H9 (cell line): ENCODE measurements at regions not wholly inside any gene's neighbourhood (a gene's known extent, or its start where the extent isn't known, plus 50 kb on each side); places are given as distances from the start of the nearest gene placed in this dataset.

Source experiments
- DNase-seq: peaks from one replicate; pipeline ENCODE4 v3.0.0-alpha.2; 2017
- H2AFZ ChIP-seq: one replicate; pipeline ENCODE4 v1.6.1; 2013; ENCODE audit warnings: mild to moderate bottlenecking, low read length, control low read depth, moderate library complexity
- H2AK5ac ChIP-seq: 2 replicates; pipeline ENCODE4 v1.6.1; 2013; ENCODE audit warnings: low read length, control low read depth, mixed read lengths; ENCODE audit not compliant: insufficient read length
- H2BK120ac ChIP-seq: one replicate; pipeline ENCODE4 v1.6.1; 2013; ENCODE audit warnings: low read depth, mild to moderate bottlenecking, low read length, control low read depth, inconsistent platforms; ENCODE audit not compliant: poor library complexity, severe bottlenecking
- H2BK12ac ChIP-seq: 2 replicates; pipeline ENCODE4 v1.6.1; 2013; ENCODE audit warnings: low read length, control low read depth, mixed read lengths, low read depth; ENCODE audit not compliant: insufficient read length
- H2BK15ac ChIP-seq: 2 replicates; pipeline ENCODE4 v1.6.1; 2013; ENCODE audit warnings: low read depth, low read length, control low read depth
- H2BK20ac ChIP-seq: one replicate; pipeline ENCODE4 v1.6.1; 2013; ENCODE audit warnings: low read depth, mild to moderate bottlenecking, low read length, control low read depth, inconsistent platforms; ENCODE audit not compliant: poor library complexity, severe bottlenecking
- H2BK5ac ChIP-seq: 2 replicates; pipeline ENCODE4 v1.6.1; 2013; ENCODE audit warnings: low read length, control low read depth, mixed read lengths; ENCODE audit not compliant: insufficient read length
- H3K14ac ChIP-seq: 2 replicates; pipeline ENCODE4 v1.6.1; 2013; ENCODE audit warnings: low read length, control low read depth; ENCODE audit not compliant: insufficient read depth
- H3K18ac ChIP-seq: 2 replicates; pipeline ENCODE4 v1.6.1; 2013; ENCODE audit warnings: low read depth, mild to moderate bottlenecking, mixed read lengths, low read length, control low read depth; ENCODE audit not compliant: insufficient read length
- H3K23ac ChIP-seq: 2 replicates; pipeline ENCODE4 v1.6.1; 2013; ENCODE audit warnings: low read length, control low read depth, mixed read lengths, low read depth; ENCODE audit not compliant: insufficient read length
- H3K23me2 ChIP-seq: 2 replicates; pipeline ENCODE4 v1.6.1; 2013; ENCODE audit warnings: low read depth, mild to moderate bottlenecking, mixed read lengths, low read length, control low read depth; ENCODE audit not compliant: insufficient read length, poor library complexity, severe bottlenecking
- H3K27ac ChIP-seq: 2 replicates; pipeline ENCODE4 v1.5.1; 2013; ENCODE audit warnings: low read length, control low read depth, mixed read lengths, low read depth; ENCODE audit not compliant: insufficient read length
- H3K27me3 ChIP-seq: 2 replicates; pipeline ENCODE4 v1.6.1; 2013; ENCODE audit warnings: low read length, control low read depth, inconsistent platforms; ENCODE audit not compliant: insufficient read depth
- H3K4ac ChIP-seq: 2 replicates; pipeline ENCODE4 v1.6.1; 2013; ENCODE audit warnings: low read depth, mild to moderate bottlenecking, control low read depth, inconsistent platforms, low read length, moderate library complexity
- H3K4me1 ChIP-seq: 2 replicates; pipeline ENCODE4 v1.6.1; 2013; ENCODE audit warnings: low read length, control low read depth, inconsistent platforms; ENCODE audit not compliant: insufficient read depth
- H3K4me2 ChIP-seq: 2 replicates; pipeline ENCODE4 v1.6.1; 2013; ENCODE audit warnings: low read length, control low read depth, mixed read lengths; ENCODE audit not compliant: insufficient read length, insufficient read depth
- H3K56ac ChIP-seq: 2 replicates; pipeline ENCODE4 v1.6.1; 2013; ENCODE audit warnings: low read depth, mild to moderate bottlenecking, mixed read lengths, low read length, control low read depth; ENCODE audit not compliant: insufficient read length
- H3K79me1 ChIP-seq: 2 replicates; pipeline ENCODE4 v1.6.1; 2013; ENCODE audit warnings: low read depth, mild to moderate bottlenecking, moderate library complexity, low read length, control low read depth, inconsistent platforms; ENCODE audit not compliant: insufficient read depth, poor library complexity, severe bottlenecking
- H3K79me2 ChIP-seq: 2 replicates; pipeline ENCODE4 v1.6.1; 2013; ENCODE audit warnings: low read length, control low read depth, inconsistent platforms; ENCODE audit not compliant: insufficient read depth
- H3K9ac ChIP-seq: 2 replicates; pipeline ENCODE4 v1.6.1; 2013; ENCODE audit warnings: low read length, control low read depth, mixed read lengths; ENCODE audit not compliant: insufficient read length; ENCODE audit errors: extremely low read depth
- H3K9me3 ChIP-seq: one replicate; pipeline ENCODE4 v1.6.1; 2013; ENCODE audit warnings: low read depth, low read length, inconsistent platforms; ENCODE audit not compliant: control insufficient read depth
- H3T11ph ChIP-seq: one replicate; pipeline ENCODE4 v1.6.1; 2013; ENCODE audit warnings: mild to moderate bottlenecking, low read length, control low read depth, inconsistent platforms
- H4K20me1 ChIP-seq: one replicate; pipeline ENCODE4 v1.6.1; 2013; ENCODE audit not compliant: control insufficient read depth, insufficient read length, insufficient read depth
- H4K5ac ChIP-seq: 2 replicates; pipeline ENCODE4 v1.6.1; 2013; ENCODE audit warnings: low read depth, mild to moderate bottlenecking, mixed read lengths, low read length, control low read depth; ENCODE audit not compliant: insufficient read length
- H4K8ac ChIP-seq: replicated peaks from 2 replicates; pipeline ENCODE4 v1.6.1; 2013; ENCODE audit warnings: low read length, control low read depth, mixed read lengths, low read depth; ENCODE audit not compliant: insufficient read length
- H4K91ac ChIP-seq: 2 replicates; pipeline ENCODE4 v1.6.1; 2013; ENCODE audit warnings: low read depth, mild to moderate bottlenecking, moderate library complexity, mixed read lengths, low read length, control low read depth; ENCODE audit not compliant: insufficient read length
- H3K27ac Mint-ChIP-seq, 3 experiments: 2 replicates in 2 of 3; 3 replicates in 1 of 3; pipeline ENCODE4 v1.8.0; 2020 to 2021; ENCODE audit warnings: mixed read lengths in 3 of 3, mild to moderate bottlenecking in 1 of 3, moderate library complexity in 1 of 3
- H3K27me3 Mint-ChIP-seq: 2 replicates; pipeline ENCODE4 v1.8.0; 2021; ENCODE audit warnings: low read depth, mild to moderate bottlenecking, moderate library complexity, mixed read lengths
- H3K36me3 Mint-ChIP-seq, 3 experiments: 2 replicates in 2 of 3; 3 replicates in 1 of 3; pipeline ENCODE4 v1.8.0; 2020 to 2021; ENCODE audit warnings: low read depth in 3 of 3, mixed read lengths in 3 of 3; ENCODE audit not compliant: insufficient read depth in 1 of 3
- H3K4me1 Mint-ChIP-seq, 2 experiments: 2 replicates each; pipeline ENCODE4 v1.8.0; 2020; ENCODE audit warnings: mixed read lengths in 2 of 2
- H3K4me3 Mint-ChIP-seq, 2 experiments: 2 replicates in 1 of 2; 3 replicates in 1 of 2; pipeline ENCODE4 v1.8.0; 2020 to 2021; ENCODE audit warnings: mild to moderate bottlenecking in 2 of 2, mixed read lengths in 2 of 2, moderate library complexity in 1 of 2
- H3K9me3 Mint-ChIP-seq, 2 experiments: 2 replicates in 1 of 2; 3 replicates in 1 of 2; pipeline ENCODE4 v1.8.0; 2020; ENCODE audit warnings: mild to moderate bottlenecking in 2 of 2, mixed read lengths in 2 of 2, moderate library complexity in 1 of 2
- CTCF ChIP-seq: fragments of 200-600 bp; sonication (generic); conservative IDR thresholded peaks from 3 replicates; pipeline ENCODE4 v1.8.0; 2021; ENCODE audit warnings: antibody characterized with exemption, mild to moderate bottlenecking
- WGBS: extraction: QIAGEN DNeasy Blood & Tissue Kit; methylation state at CpG from one replicate; pipeline ENCODE4 v1.1.7; 2013; ENCODE audit warnings: missing lambda C conversion rate, low lambda C conversion rate, mixed read lengths; ENCODE audit not compliant: insufficient read length; ENCODE audit errors: extremely low coverage; 5-methylcytosine and 5-hydroxymethylcytosine counted together

DNA sequence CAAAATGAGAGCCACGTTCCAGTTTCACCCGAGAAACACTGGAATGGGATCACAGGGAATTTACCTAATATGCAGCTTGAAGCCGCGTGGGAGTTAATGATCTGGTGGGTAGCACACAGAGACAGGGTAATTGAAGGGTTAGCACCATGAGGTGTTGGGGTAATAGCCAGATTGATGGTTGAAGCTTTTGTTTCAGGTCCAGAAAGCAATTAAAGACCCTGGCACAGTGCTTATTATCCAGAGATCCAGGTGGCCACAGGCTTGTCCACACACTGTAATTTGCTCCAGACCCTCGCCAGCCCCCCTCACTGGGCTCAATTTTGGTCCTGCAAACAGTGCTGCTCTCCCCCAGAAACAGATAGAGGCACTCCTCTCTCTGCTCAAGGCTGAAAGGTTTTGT is 282.5 kb upstream of the ISX start:
- no peaks in the 10 kb centered on the region for H3K27me3 Mint-ChIP-seq
- H3K27ac Mint-ChIP-seq: no peak overlapping the region; a peak in 3 of 7 replicates
- Histone ChIP-seq H2BK5ac (no peak overlapping the region), H2BK120ac (no peak overlapping the region), H3K23me2 (no peaks in the 10 kb centered on the region), H3K9ac (no peak overlapping the region), H3K4ac (no peak overlapping the region), H2AFZ (no peak overlapping the region), H3K18ac (no peak overlapping the region), H4K8ac (no peak overlapping the region), H3T11ph (no peak overlapping the region), H3K79me2 (no peaks in the 10 kb centered on the region), H3K9me3 (peaks cover 4% of the 10 kb centered on the region), H3K4me1 (peaks cover 9% of the 10 kb centered on the region; the same call in 1 of the 2 replicates), H3K14ac (no peak overlapping the region), H3K27me3 (no peaks in the 10 kb centered on the region), H4K91ac (no peak overlapping the region), H3K4me2 (no peak overlapping the region), H2BK15ac (no peak overlapping the region), H2BK20ac (no peak overlapping the region), H3K56ac (no peak overlapping the region), H3K23ac (no peak overlapping the region), H4K20me1 (no peaks in the 10 kb centered on the region), H3K79me1 (no peaks in the 10 kb centered on the region), H3K27ac (no peak overlapping the region), H2AK5ac (no peak overlapping the region), H2BK12ac (no peak overlapping the region), H4K5ac (no peak overlapping the region)
- no peak for TF ChIP-seq CTCF
- WGBS: no CpG with 5 or more reads among the region's 5 CpGs
- no peak for DNase-seq
- no peak overlapping the region for H3K4me3 Mint-ChIP-seq
- H3K9me3 Mint-ChIP-seq: peaks cover 34 to 36% of the 10 kb centered on the region in 2 experiments
- H3K36me3 Mint-ChIP-seq: peaks cover 15 to 37% (median 16%) of the 10 kb centered on the region in 3 experiments
- H3K4me1 Mint-ChIP-seq: peaks cover 23 to 27% of the 10 kb centered on the region in 2 experiments
